Vagina (tissue), 2 donors: ENCODE measurements at regions not wholly inside any gene's neighbourhood (a gene's known extent, or its start where the extent isn't known, plus 50 kb on each side); places are given as distances from the start of the nearest gene placed in this dataset.
"Not testable (repeated sequence)": the region's sequence is repeated elsewhere in the genome, so short reads cannot be mapped to it uniquely, and the experiment has no call there.

Source experiments
- POLR2A ChIP-seq, 2 donors: fragments of 450-650 bp; IDR thresholded peaks; one replicate each; pipeline ENCODE4 v1.6.1; 2017; ENCODE audit warnings: antibody characterized with exemption in 2 of 2, mild to moderate bottlenecking in 2 of 2, moderate library complexity in 2 of 2
- POLR2AphosphoS5 ChIP-seq, 2 donors: sonication (generic); formaldehyde crosslinking; IDR thresholded peaks; one replicate each; pipeline ENCODE4 v1.9.0; 2017; ENCODE audit warnings: antibody characterized with exemption in 2 of 2, mild to moderate bottlenecking in 2 of 2, low read depth in 1 of 2; ENCODE audit not compliant: insufficient read depth in 1 of 2
- TF ChIP-seq, protein P1 (sequence below), 3 experiments: fragments of 450-650 bp in 2 of 3; fragments of 200-600 bp in 1 of 3; sonication (generic) in 1 of 3; IDR thresholded peaks; one replicate each; pipeline ENCODE4 v1.5.1; 2017 to 2019; ENCODE audit warnings: antibody characterized with exemption in 3 of 3, mild to moderate bottlenecking in 2 of 3, moderate library complexity in 2 of 3

GRCh38 chr7:29723127-29723526 lies 83.2 kb upstream of the WIPF3 start:
- not testable (repeated sequence) for TF ChIP-seq POLR2AphosphoS5 (IDR thresholded peaks at IDR 0.05; ENCODE audit: insufficient read depth in 1 of 2, low read depth in 1 of 2); POLR2A (IDR thresholded peaks at IDR 0.05)
- TF ChIP-seq, protein P1, sequence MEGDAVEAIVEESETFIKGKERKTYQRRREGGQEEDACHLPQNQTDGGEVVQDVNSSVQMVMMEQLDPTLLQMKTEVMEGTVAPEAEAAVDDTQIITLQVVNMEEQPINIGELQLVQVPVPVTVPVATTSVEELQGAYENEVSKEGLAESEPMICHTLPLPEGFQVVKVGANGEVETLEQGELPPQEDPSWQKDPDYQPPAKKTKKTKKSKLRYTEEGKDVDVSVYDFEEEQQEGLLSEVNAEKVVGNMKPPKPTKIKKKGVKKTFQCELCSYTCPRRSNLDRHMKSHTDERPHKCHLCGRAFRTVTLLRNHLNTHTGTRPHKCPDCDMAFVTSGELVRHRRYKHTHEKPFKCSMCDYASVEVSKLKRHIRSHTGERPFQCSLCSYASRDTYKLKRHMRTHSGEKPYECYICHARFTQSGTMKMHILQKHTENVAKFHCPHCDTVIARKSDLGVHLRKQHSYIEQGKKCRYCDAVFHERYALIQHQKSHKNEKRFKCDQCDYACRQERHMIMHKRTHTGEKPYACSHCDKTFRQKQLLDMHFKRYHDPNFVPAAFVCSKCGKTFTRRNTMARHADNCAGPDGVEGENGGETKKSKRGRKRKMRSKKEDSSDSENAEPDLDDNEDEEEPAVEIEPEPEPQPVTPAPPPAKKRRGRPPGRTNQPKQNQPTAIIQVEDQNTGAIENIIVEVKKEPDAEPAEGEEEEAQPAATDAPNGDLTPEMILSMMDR (IDR thresholded peaks at IDR 0.05) = not testable (repeated sequence)
